Mesenchymal stem cell (in vitro differentiated cells and primary cell): ENCODE measurements at regions not wholly inside any gene's neighbourhood (a gene's known extent, or its start where the extent isn't known, plus 50 kb on each side); places are given as distances from the start of the nearest gene placed in this dataset.

ENCODE experiments used
- DNase-seq: peaks from one replicate; pipeline ENCODE4 v3.0.0-alpha.2; 2013
- H2AFZ ChIP-seq: one replicate; pipeline ENCODE4 v1.6.1; 2013; ENCODE audit warnings: low read depth, mild to moderate bottlenecking, control low read depth, inconsistent platforms, low read length, moderate library complexity
- H2AK5ac ChIP-seq: 2 replicates; pipeline ENCODE4 v1.6.1; 2013; ENCODE audit warnings: low read length, moderate library complexity, mild to moderate bottlenecking, inconsistent platforms; ENCODE audit not compliant: severe bottlenecking
- H2BK120ac ChIP-seq: one replicate; pipeline ENCODE4 v1.6.1; 2013; ENCODE audit warnings: low read depth, mild to moderate bottlenecking, inconsistent platforms, low read length, moderate library complexity
- H2BK12ac ChIP-seq, 2 experiments: one replicate each; pipeline ENCODE4 v1.6.1; 2013; ENCODE audit warnings: inconsistent platforms in 2 of 2, low read length in 2 of 2, mild to moderate bottlenecking in 2 of 2, moderate library complexity in 2 of 2, control low read depth in 1 of 2
- H2BK15ac ChIP-seq: one replicate; pipeline ENCODE4 v1.6.1; 2013; ENCODE audit warnings: mild to moderate bottlenecking, low read depth, inconsistent platforms; ENCODE audit not compliant: poor library complexity, severe bottlenecking
- H2BK5ac ChIP-seq: 2 replicates; pipeline ENCODE4 v1.6.1; 2013; ENCODE audit warnings: low read depth, mild to moderate bottlenecking, low read length, control low read depth, inconsistent platforms; ENCODE audit not compliant: poor library complexity, severe bottlenecking
- H3K14ac ChIP-seq, 2 experiments: one replicate each; pipeline ENCODE4 v1.6.1; 2013; ENCODE audit warnings: inconsistent platforms in 2 of 2, low read length in 2 of 2, control low read depth in 1 of 2, mild to moderate bottlenecking in 1 of 2, moderate library complexity in 1 of 2
- H3K18ac ChIP-seq, 2 experiments: one replicate each; pipeline ENCODE4 v1.6.1; 2013; ENCODE audit warnings: inconsistent platforms in 2 of 2, low read length in 2 of 2, control low read depth in 1 of 2, low read depth in 1 of 2, mild to moderate bottlenecking in 1 of 2
- H3K23ac ChIP-seq, 2 experiments: one replicate each; pipeline ENCODE4 v1.6.1; 2013; ENCODE audit warnings: inconsistent platforms in 2 of 2, low read length in 2 of 2, mild to moderate bottlenecking in 2 of 2, moderate library complexity in 2 of 2, control low read depth in 1 of 2
- H3K27ac ChIP-seq: 2 replicates; pipeline ENCODE4 v1.5.1; 2013; ENCODE audit warnings: mild to moderate bottlenecking, moderate library complexity, low read length, control low read depth, inconsistent platforms; ENCODE audit not compliant: poor library complexity, severe bottlenecking
- H3K27me3 ChIP-seq, 2 experiments: 2 replicates each; pipeline versions ENCODE4 v1.6.1 to v1.7.0; 2013; ENCODE audit warnings: low read length in 2 of 2, mild to moderate bottlenecking in 2 of 2, moderate library complexity in 2 of 2, control low read depth in 1 of 2, inconsistent platforms in 1 of 2; ENCODE audit not compliant: control insufficient read depth in 1 of 2, insufficient read depth in 1 of 2
- H3K36me3 ChIP-seq, 2 experiments: 2 replicates each; pipeline versions ENCODE4 v1.6.1 to v1.7.0; 2013; ENCODE audit warnings: low read length in 2 of 2, control low read depth in 1 of 2, inconsistent platforms in 1 of 2, low read depth in 1 of 2, mild to moderate bottlenecking in 1 of 2; ENCODE audit not compliant: insufficient read depth in 2 of 2, control insufficient read depth in 1 of 2
- H3K4ac ChIP-seq, 2 experiments: one replicate each; pipeline ENCODE4 v1.6.1; 2013; ENCODE audit warnings: inconsistent platforms in 2 of 2, low read length in 2 of 2, mild to moderate bottlenecking in 2 of 2, moderate library complexity in 2 of 2, control low read depth in 1 of 2, low read depth in 1 of 2
- H3K4me1 ChIP-seq: 2 replicates; pipeline ENCODE4 v1.6.1; 2013; ENCODE audit warnings: low read depth, low read length, control low read depth; ENCODE audit not compliant: control insufficient read depth, insufficient read depth
- H3K4me2 ChIP-seq: 2 replicates; pipeline ENCODE4 v1.6.1; 2013; ENCODE audit warnings: low read length, mild to moderate bottlenecking, inconsistent platforms; ENCODE audit not compliant: poor library complexity, severe bottlenecking
- H3K4me3 ChIP-seq, 2 experiments: 2 replicates each; pipeline versions ENCODE4 v1.5.1 to v1.7.0; 2013; ENCODE audit warnings: low read length in 2 of 2, mild to moderate bottlenecking in 2 of 2, control low read depth in 1 of 2, low read depth in 1 of 2; ENCODE audit not compliant: insufficient read depth in 1 of 2
- H3K79me1 ChIP-seq: replicated peaks from 2 replicates; pipeline ENCODE4 v1.6.1; 2013; ENCODE audit warnings: mild to moderate bottlenecking, control low read depth, low read length, inconsistent platforms; ENCODE audit not compliant: poor library complexity, severe bottlenecking
- H3K9ac ChIP-seq: 2 replicates; pipeline ENCODE4 v1.7.0; 2013; ENCODE audit warnings: mild to moderate bottlenecking, low read length, moderate library complexity
- H3K9me3 ChIP-seq: 2 replicates; pipeline ENCODE4 v1.7.0; 2013; ENCODE audit warnings: mild to moderate bottlenecking, low read length; ENCODE audit not compliant: control insufficient read depth
- H4K8ac ChIP-seq: one replicate; pipeline ENCODE4 v1.6.1; 2013; ENCODE audit warnings: inconsistent platforms, mild to moderate bottlenecking, low read length, moderate library complexity
- H4K91ac ChIP-seq: one replicate; pipeline ENCODE4 v1.6.1; 2013; ENCODE audit warnings: mild to moderate bottlenecking, low read length, inconsistent platforms
- WGBS: methylation state at CpG from one replicate; pipeline ENCODE4 v1.1.7; 2013; ENCODE audit warnings: mixed read lengths; 5-methylcytosine and 5-hydroxymethylcytosine counted together

GRCh38 chr1:242747233-242747632 lies 222.7 kb upstream of the PLD5 start:
- H3K18ac ChIP-seq = no peak overlapping the region
- H3K4me1 ChIP-seq = no peaks in the 10 kb centered on the region
- no peaks in the 10 kb centered on the region for H3K36me3 ChIP-seq
- peaks cover 10% of the 10 kb centered on the region for H3K9me3 ChIP-seq
- H3K4ac ChIP-seq = no peak overlapping the region
- no peak for DNase-seq
- H4K8ac ChIP-seq = no peak overlapping the region
- H2BK12ac ChIP-seq = no peak overlapping the region
- H2AK5ac ChIP-seq = no peak overlapping the region
- H3K27ac ChIP-seq = no peak overlapping the region
- H3K27me3 ChIP-seq = no peaks in the 10 kb centered on the region
- 81% methylated on average over 5 of the region's 5 CpGs for WGBS
- H3K14ac ChIP-seq = no peak overlapping the region
- no peak overlapping the region for H3K23ac ChIP-seq
- no peak overlapping the region for H4K91ac ChIP-seq
- no peaks in the 10 kb centered on the region for H3K79me1 ChIP-seq
- H3K4me2 ChIP-seq = no peak overlapping the region
- H3K4me3 ChIP-seq = no peak overlapping the region
- H3K9ac ChIP-seq = no peak overlapping the region
- H2BK5ac ChIP-seq = no peak overlapping the region
- H2BK15ac ChIP-seq = no peak overlapping the region
- no peak overlapping the region for H2AFZ ChIP-seq
- no peak overlapping the region for H2BK120ac ChIP-seq

- Histone ChIP-seq H3K4ac (no peak overlapping the region), H3K4me3 (no peak overlapping the region), H2BK120ac (no peak overlapping the region), H3K4me1 (no peaks in the 10 kb centered on the region), H4K8ac (no peak overlapping the region), H3K36me3 (no peaks in the 10 kb centered on the region), H3K14ac (no peak overlapping the region), H3K27ac (no peak overlapping the region), H3K23ac (no peak overlapping the region), H2BK12ac (no peak overlapping the region), H2BK15ac (no peak overlapping the region), H2AK5ac (no peak overlapping the region), H3K9me3 (peaks cover 16% of the 10 kb centered on the region), H3K27me3 (no peaks in the 10 kb centered on the region), H3K9ac (no peak overlapping the region), H3K18ac (no peak overlapping the region), H2AFZ (no peak overlapping the region), H2BK5ac (no peak overlapping the region), H3K4me2 (no peak overlapping the region), H3K79me1 (no peaks in the 10 kb centered on the region), H4K91ac (no peak overlapping the region)
- DNase-seq = no peak
- WGBS = 83% methylated on average over 1 of the region's 1 CpG
Measured at GRCh38 chr1:242745079-242745478, 220.6 kb upstream of the PLD5 start.

- Histone ChIP-seq H3K4me1 (no peaks in the 10 kb centered on the region), H3K18ac (no peak overlapping the region), H4K8ac (no peak overlapping the region), H2AFZ (no peak overlapping the region), H2BK120ac (no peak overlapping the region), H3K36me3 (no peaks in the 10 kb centered on the region), H2BK12ac (no peak overlapping the region), H2BK15ac (no peak overlapping the region), H3K4me3 (no peak overlapping the region), H3K27ac (no peak overlapping the region), H3K23ac (no peak overlapping the region), H3K27me3 (no peaks in the 10 kb centered on the region), H3K9ac (no peak overlapping the region), H3K4ac (no peak overlapping the region), H3K9me3 (peaks cover 19% of the 10 kb centered on the region), H3K79me1 (no peaks in the 10 kb centered on the region), H2AK5ac (no peak overlapping the region), H3K14ac (no peak overlapping the region), H4K91ac (no peak overlapping the region), H2BK5ac (no peak overlapping the region), H3K4me2 (no peak overlapping the region)
- no peak for DNase-seq
- WGBS = 76% methylated on average over 6 of the region's 6 CpGs
Measured at GRCh38 chr1:242743983-242744780, 219.7 kb upstream of the PLD5 start.

- 87% methylated on average over 7 of the region's 9 CpGs for WGBS
- H2BK120ac ChIP-seq = no peak overlapping the region
- no peak overlapping the region for H4K8ac ChIP-seq
- no peak overlapping the region for H2AK5ac ChIP-seq
- H3K4me2 ChIP-seq = no peak overlapping the region
- peaks cover 12% of the 10 kb centered on the region for H3K9me3 ChIP-seq
- no peak overlapping the region for H3K23ac ChIP-seq
- no peaks in the 10 kb centered on the region for H3K27me3 ChIP-seq
- no peak overlapping the region for H3K4ac ChIP-seq
- H2BK15ac ChIP-seq = no peak overlapping the region
- no peak overlapping the region for H3K4me3 ChIP-seq
- no peaks in the 10 kb centered on the region for H3K79me1 ChIP-seq
- no peak overlapping the region for H3K14ac ChIP-seq
- no peak overlapping the region for H2BK5ac ChIP-seq
- no peak overlapping the region for H4K91ac ChIP-seq
- H2BK12ac ChIP-seq = no peak overlapping the region
- no peaks in the 10 kb centered on the region for H3K4me1 ChIP-seq
- no peak overlapping the region for H3K27ac ChIP-seq
- H3K9ac ChIP-seq = no peak overlapping the region
- no peak overlapping the region for H3K18ac ChIP-seq
- H3K36me3 ChIP-seq = no peaks in the 10 kb centered on the region
- no peak overlapping the region for H2AFZ ChIP-seq
- DNase-seq = no peak
Measured at GRCh38 chr1:242738702-242739645, 214.5 kb upstream of the PLD5 start.
